Endodermal cell (in vitro differentiated cells): ENCODE measurements at regions not wholly inside any gene's neighbourhood (a gene's known extent, or its start where the extent isn't known, plus 50 kb on each side); places are given as distances from the start of the nearest gene placed in this dataset.
"Not testable (repeated sequence)": the region's sequence is repeated elsewhere in the genome, so short reads cannot be mapped to it uniquely, and the experiment has no call there.

Experiments used
- DNase-seq: peaks from one replicate; pipeline ENCODE4 v3.0.0-alpha.2; 2017
- H3K27ac ChIP-seq: 2 replicates; pipeline ENCODE4 v1.5.1; 2013; ENCODE audit warnings: mild to moderate bottlenecking, low read depth, low read length, moderate library complexity
- H3K27me3 ChIP-seq: 2 replicates; pipeline ENCODE4 v1.6.1; 2013; ENCODE audit warnings: mild to moderate bottlenecking, low read length, moderate library complexity; ENCODE audit not compliant: insufficient read depth, control insufficient read depth, poor library complexity, severe bottlenecking
- H3K36me3 ChIP-seq: 2 replicates; pipeline ENCODE4 v1.7.0; 2013; ENCODE audit warnings: mild to moderate bottlenecking, low read length, moderate library complexity; ENCODE audit not compliant: control insufficient read depth, insufficient read depth
- H3K4me1 ChIP-seq: one replicate; pipeline ENCODE4 v1.7.0; 2013; ENCODE audit warnings: low read length; ENCODE audit not compliant: control insufficient read depth, insufficient read depth
- H3K4me3 ChIP-seq: 2 replicates; pipeline ENCODE4 v1.5.1; 2013; ENCODE audit warnings: mild to moderate bottlenecking, low read length, moderate library complexity
- H3K9ac ChIP-seq: 2 replicates; pipeline ENCODE4 v1.6.1; 2013; ENCODE audit warnings: mild to moderate bottlenecking, low read length, moderate library complexity; ENCODE audit not compliant: poor library complexity, severe bottlenecking; ENCODE audit errors: extremely low read depth
- H3K9me3 ChIP-seq: 2 replicates; pipeline ENCODE4 v1.6.1; 2013; ENCODE audit warnings: mild to moderate bottlenecking, low read length, moderate library complexity; ENCODE audit not compliant: control insufficient read depth
- H3K27ac Mint-ChIP-seq: 2 replicates; pipeline ENCODE4 v1.8.0; 2020; ENCODE audit warnings: mixed read lengths
- H3K27me3 Mint-ChIP-seq: 2 replicates; pipeline ENCODE4 v1.8.0; 2021; ENCODE audit warnings: mild to moderate bottlenecking, mixed read lengths; ENCODE audit not compliant: insufficient read depth
- H3K36me3 Mint-ChIP-seq: 2 replicates; pipeline ENCODE4 v1.8.0; 2020; ENCODE audit warnings: low read depth, mixed read lengths
- H3K4me1 Mint-ChIP-seq: 2 replicates; pipeline ENCODE4 v1.8.0; 2020; ENCODE audit warnings: mixed read lengths
- H3K4me3 Mint-ChIP-seq: 2 replicates; pipeline ENCODE4 v1.8.0; 2020; ENCODE audit warnings: mild to moderate bottlenecking, moderate library complexity, mixed read lengths
- H3K9me3 Mint-ChIP-seq: 2 replicates; pipeline ENCODE4 v1.8.0; 2020; ENCODE audit warnings: mild to moderate bottlenecking, mixed read lengths
- WGBS, 2 experiments: methylation state at CpG; one replicate each; pipeline versions ENCODE4 v1.1.5 to v1.1.7; 2013; ENCODE audit warnings: missing lambda C conversion rate in 2 of 2, mixed read lengths in 1 of 2; ENCODE audit not compliant: insufficient coverage in 1 of 2, insufficient read length in 1 of 2; 5-methylcytosine and 5-hydroxymethylcytosine counted together
- TF ChIP-seq, protein P1 (sequence below): fragments of 200-600 bp; sonication (generic); conservative IDR thresholded peaks from 2 replicates; pipeline ENCODE4 v1.5.0; 2021; ENCODE audit warnings: antibody characterized with exemption, mild to moderate bottlenecking

DNA sequence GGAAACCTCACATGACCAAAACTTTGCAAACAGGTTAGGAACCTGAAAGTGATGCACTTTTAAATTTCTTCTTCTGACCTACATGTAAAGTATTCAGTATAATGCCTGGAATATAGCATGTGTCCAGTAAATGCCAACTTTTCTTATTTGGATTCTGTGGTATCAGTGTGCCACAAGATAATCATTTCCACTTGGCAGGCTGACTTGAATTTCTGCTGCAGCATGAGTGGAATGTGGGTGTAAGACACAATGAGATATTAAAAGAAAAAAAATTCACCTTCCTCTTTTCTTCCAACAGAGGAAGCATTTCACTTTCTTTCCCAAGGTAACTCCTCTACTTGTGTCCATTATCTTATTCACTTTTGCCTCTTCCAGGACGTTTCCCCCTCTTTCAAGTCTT, 141.9 kb upstream of the PRKD1 start:
- H3K4me1 ChIP-seq = no peaks in the 10 kb centered on the region
- WGBS, 2 experiments = 70% methylated on average over 1 of the region's 1 CpG; no CpG with 5 or more reads in 1 of the 2 experiments
- peaks cover 41% of the 10 kb centered on the region for H3K9me3 Mint-ChIP-seq
- H3K27me3 ChIP-seq = no peaks in the 10 kb centered on the region
- peaks cover 3% of the 10 kb centered on the region for H3K27me3 Mint-ChIP-seq
- peaks cover 2% of the 10 kb centered on the region for H3K36me3 Mint-ChIP-seq
- H3K4me1 Mint-ChIP-seq = no peaks in the 10 kb centered on the region
- H3K9me3 ChIP-seq = peaks cover 16% of the 10 kb centered on the region
- H3K4me3 Mint-ChIP-seq = no peak overlapping the region
- TF ChIP-seq, protein P1, sequence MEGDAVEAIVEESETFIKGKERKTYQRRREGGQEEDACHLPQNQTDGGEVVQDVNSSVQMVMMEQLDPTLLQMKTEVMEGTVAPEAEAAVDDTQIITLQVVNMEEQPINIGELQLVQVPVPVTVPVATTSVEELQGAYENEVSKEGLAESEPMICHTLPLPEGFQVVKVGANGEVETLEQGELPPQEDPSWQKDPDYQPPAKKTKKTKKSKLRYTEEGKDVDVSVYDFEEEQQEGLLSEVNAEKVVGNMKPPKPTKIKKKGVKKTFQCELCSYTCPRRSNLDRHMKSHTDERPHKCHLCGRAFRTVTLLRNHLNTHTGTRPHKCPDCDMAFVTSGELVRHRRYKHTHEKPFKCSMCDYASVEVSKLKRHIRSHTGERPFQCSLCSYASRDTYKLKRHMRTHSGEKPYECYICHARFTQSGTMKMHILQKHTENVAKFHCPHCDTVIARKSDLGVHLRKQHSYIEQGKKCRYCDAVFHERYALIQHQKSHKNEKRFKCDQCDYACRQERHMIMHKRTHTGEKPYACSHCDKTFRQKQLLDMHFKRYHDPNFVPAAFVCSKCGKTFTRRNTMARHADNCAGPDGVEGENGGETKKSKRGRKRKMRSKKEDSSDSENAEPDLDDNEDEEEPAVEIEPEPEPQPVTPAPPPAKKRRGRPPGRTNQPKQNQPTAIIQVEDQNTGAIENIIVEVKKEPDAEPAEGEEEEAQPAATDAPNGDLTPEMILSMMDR = no peak
- DNase-seq = no peak
- no peak overlapping the region for H3K27ac ChIP-seq
- no peak overlapping the region for H3K9ac ChIP-seq
- H3K36me3 ChIP-seq = no peaks in the 10 kb centered on the region
- H3K4me3 ChIP-seq = no peak overlapping the region
- no peak overlapping the region for H3K27ac Mint-ChIP-seq

DNA sequence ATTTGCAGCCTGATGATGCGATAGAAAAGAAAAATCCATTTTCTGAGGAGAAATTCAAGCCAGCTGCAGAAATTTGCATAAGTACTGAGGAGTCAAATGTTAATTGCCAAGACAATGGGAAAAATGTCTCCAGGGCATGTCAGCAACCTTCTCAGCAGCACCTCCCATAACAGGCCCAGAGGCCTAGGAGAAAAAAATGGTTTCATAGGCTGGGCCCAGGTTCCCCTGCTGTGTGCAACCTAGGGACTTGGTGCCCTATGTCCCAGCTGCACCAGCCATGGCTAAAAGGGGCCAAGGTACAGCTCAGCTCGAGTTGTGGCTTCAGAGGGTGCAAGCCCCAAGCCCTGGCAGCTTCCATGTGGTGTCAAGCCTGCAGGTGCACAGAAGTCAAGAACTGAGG, 144.8 kb upstream of the PRKD1 start:
- H3K4me1 Mint-ChIP-seq, DNase-seq, H3K27ac Mint-ChIP-seq, H3K4me3 ChIP-seq, H3K9ac ChIP-seq, H3K27me3 Mint-ChIP-seq, H3K36me3 ChIP-seq, H3K27me3 ChIP-seq, H3K4me3 Mint-ChIP-seq, H3K36me3 Mint-ChIP-seq, H3K4me1 ChIP-seq, H3K27ac ChIP-seq: not testable (repeated sequence)
- H3K9me3 ChIP-seq = peaks cover 16% of the 10 kb centered on the region
- WGBS, 2 experiments = 66 to 100% methylated on average over 1 to 2 of the region's 2 CpGs
- peaks cover 43% of the 10 kb centered on the region for H3K9me3 Mint-ChIP-seq

DNA sequence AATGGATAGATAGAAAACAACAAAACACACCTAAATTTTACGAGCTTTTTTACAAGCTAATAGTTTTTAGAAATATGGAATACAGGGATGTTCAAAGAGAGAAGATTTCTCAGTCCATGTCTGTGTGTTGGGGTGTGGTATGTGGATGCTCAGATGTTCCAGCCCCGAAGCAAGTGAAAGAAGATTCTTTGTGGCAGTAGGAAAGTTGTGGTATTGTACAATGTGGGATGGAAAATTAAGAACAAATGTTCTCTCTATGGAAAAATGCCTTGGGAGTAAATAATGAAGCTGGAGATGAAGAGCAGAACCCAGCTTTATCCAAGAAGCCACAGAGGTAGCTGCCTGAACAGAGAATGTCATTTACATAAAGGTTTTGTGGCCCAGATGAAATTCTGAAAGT, 150.3 kb upstream of the PRKD1 start:
- Histone ChIP-seq H3K4me3 (no peak overlapping the region), H3K9ac (no peak overlapping the region), H3K9me3 (peaks cover 7% of the 10 kb centered on the region), H3K36me3 (no peaks in the 10 kb centered on the region), H3K27ac (no peak overlapping the region), H3K4me1 (no peaks in the 10 kb centered on the region), H3K27me3 (no peaks in the 10 kb centered on the region)
- no peak overlapping the region for H3K27ac Mint-ChIP-seq
- H3K9me3 Mint-ChIP-seq = peaks cover 20% of the 10 kb centered on the region
- DNase-seq = no peak
- H3K4me1 Mint-ChIP-seq = no peaks in the 10 kb centered on the region
- H3K27me3 Mint-ChIP-seq = no peaks in the 10 kb centered on the region
- WGBS, 2 experiments = 83 to 96% methylated on average over 1 to 2 of the region's 2 CpGs
- no peak overlapping the region for H3K4me3 Mint-ChIP-seq
- TF ChIP-seq, protein P1 = no peak
- no peaks in the 10 kb centered on the region for H3K36me3 Mint-ChIP-seq

DNA sequence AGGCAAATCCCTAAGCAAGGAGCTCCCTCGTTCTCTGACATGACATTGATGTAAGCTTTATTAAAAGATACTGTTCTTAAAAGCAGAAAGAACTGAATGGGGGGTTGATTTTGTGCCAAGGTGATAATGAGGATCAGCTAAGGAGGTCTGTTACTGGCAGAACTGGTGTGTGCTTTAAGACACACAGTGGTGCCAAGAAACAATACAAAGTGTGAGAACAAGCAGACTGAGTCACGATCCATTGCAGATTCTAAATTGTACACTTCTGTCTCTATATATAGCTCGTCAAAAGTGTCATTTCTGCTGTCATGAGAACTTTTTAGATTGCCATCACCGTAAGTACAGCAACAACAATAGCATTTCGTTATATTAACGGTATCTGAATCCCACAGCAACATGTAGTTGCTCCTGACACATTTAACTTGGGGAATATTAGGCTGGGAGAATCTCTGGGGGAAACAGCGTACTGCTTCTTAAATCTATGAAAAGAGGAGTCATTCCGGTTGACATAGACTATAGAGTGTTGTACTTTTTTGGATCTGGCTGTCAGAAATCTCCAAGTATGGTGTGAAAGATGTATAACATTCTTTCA, 151.3 kb upstream of the PRKD1 start:
- Mint-ChIP-seq H3K4me1 (peaks cover 4% of the 10 kb centered on the region), H3K4me3 (no peak overlapping the region), H3K36me3 (no peaks in the 10 kb centered on the region), H3K27ac (no peak overlapping the region), H3K9me3 (peaks cover 11% of the 10 kb centered on the region), H3K27me3 (no peaks in the 10 kb centered on the region)
- Histone ChIP-seq H3K9ac (no peak overlapping the region), H3K9me3 (no peaks in the 10 kb centered on the region), H3K4me3 (no peak overlapping the region), H3K4me1 (no peaks in the 10 kb centered on the region), H3K27me3 (no peaks in the 10 kb centered on the region), H3K36me3 (no peaks in the 10 kb centered on the region), H3K27ac (no peak overlapping the region)
- WGBS, 2 experiments = 88 to 90% methylated on average over 7 to 8 of the region's 8 CpGs
- DNase-seq = no peak
- TF ChIP-seq, protein P1 = no peak
